Hepatocyte (in vitro differentiated cells): ENCODE measurements at regions not wholly inside any gene's neighbourhood (a gene's known extent, or its start where the extent isn't known, plus 50 kb on each side); places are given as distances from the start of the nearest gene placed in this dataset.

ENCODE experiments used
- DNase-seq: peaks from one replicate; pipeline ENCODE4 v3.0.0-alpha.2; 2016; ENCODE audit warnings: low spot score
- H2AFZ ChIP-seq: fragments of 200-600 bp; sonication (generic); 2 replicates; pipeline ENCODE4 v1.6.0; 2016; ENCODE audit warnings: antibody characterized with exemption, mild to moderate bottlenecking
- H3K27ac ChIP-seq: fragments of 200-600 bp; sonication (generic); 2 replicates; pipeline ENCODE4 v1.5.1; 2016; ENCODE audit warnings: mild to moderate bottlenecking
- H3K27me3 ChIP-seq: fragments of 200-600 bp; sonication (generic); 2 replicates; pipeline ENCODE4 v1.6.1; 2016
- H3K36me3 ChIP-seq: fragments of 200-600 bp; sonication (generic); replicated peaks from 2 replicates; pipeline ENCODE4 v1.5.1; 2016; ENCODE audit warnings: low read depth; ENCODE audit not compliant: insufficient read depth
- H3K4me1 ChIP-seq: fragments of 200-600 bp; sonication (generic); 2 replicates; pipeline ENCODE4 v1.5.1; 2016; ENCODE audit warnings: mild to moderate bottlenecking, moderate library complexity; ENCODE audit not compliant: insufficient read depth
- H3K4me2 ChIP-seq: fragments of 200-600 bp; sonication (generic); 2 replicates; pipeline ENCODE4 v1.6.0; 2016
- H3K4me3 ChIP-seq: fragments of 200-600 bp; sonication (generic); 2 replicates; pipeline ENCODE4 v1.5.1; 2016; ENCODE audit warnings: mild to moderate bottlenecking
- H3K79me2 ChIP-seq: fragments of 200-600 bp; sonication (generic); 2 replicates; pipeline ENCODE4 v1.6.0; 2017; ENCODE audit warnings: mild to moderate bottlenecking
- H3K9me2 ChIP-seq: fragments of 200-600 bp; sonication (generic); replicated peaks from 2 replicates; pipeline ENCODE4 v1.6.0; 2017; ENCODE audit warnings: mild to moderate bottlenecking; ENCODE audit not compliant: insufficient read depth
- H3K9me3 ChIP-seq: fragments of 200-600 bp; sonication (generic); 2 replicates; pipeline ENCODE4 v1.5.1; 2016; ENCODE audit warnings: low read depth, mild to moderate bottlenecking
- H4K20me1 ChIP-seq: fragments of 200-600 bp; sonication (generic); 2 replicates; pipeline ENCODE4 v1.6.0; 2016; ENCODE audit warnings: mild to moderate bottlenecking; ENCODE audit not compliant: insufficient read depth, poor library complexity, severe bottlenecking
- CTCF ChIP-seq: fragments of 200-600 bp; sonication (generic); IDR thresholded peaks from 2 replicates; pipeline ENCODE4 v1.5.1; 2016; ENCODE audit warnings: antibody characterized with exemption, mild to moderate bottlenecking; ENCODE audit not compliant: poor library complexity
- EZH2 ChIP-seq: fragments of 200-600 bp; sonication (generic); IDR thresholded peaks from 2 replicates; pipeline ENCODE4 v1.6.1; 2016; ENCODE audit warnings: antibody characterized with exemption, mild to moderate bottlenecking, borderline replicate concordance
- EZH2phosphoT487 ChIP-seq: fragments of 200-600 bp; sonication (generic); IDR thresholded peaks from one replicate; pipeline ENCODE4 v1.6.1; 2018; ENCODE audit warnings: antibody characterized with exemption, mild to moderate bottlenecking, low read depth, moderate library complexity; ENCODE audit not compliant: unreplicated experiment, severe bottlenecking
- WGBS: methylation state at CpG from one replicate; pipeline ENCODE4 v1.1.6; 2016; ENCODE audit warnings: low lambda C conversion rate; ENCODE audit errors: missing lambda C conversion rate; 5-methylcytosine and 5-hydroxymethylcytosine counted together

GRCh38 chr3:120544361-120544760 is 51.8 kb upstream of the NDUFB4 start:
- no peak for DNase-seq
- Histone ChIP-seq H3K9me3 (peaks cover 7% of the 10 kb centered on the region), H3K4me3 (no peak overlapping the region), H3K4me1 (no peaks in the 10 kb centered on the region), H2AFZ (no peak overlapping the region), H3K9me2 (no peaks in the 10 kb centered on the region), H4K20me1 (no peaks in the 10 kb centered on the region), H3K4me2 (no peak overlapping the region), H3K36me3 (no peaks in the 10 kb centered on the region), H3K79me2 (no peaks in the 10 kb centered on the region), H3K27ac (no peak overlapping the region), H3K27me3 (no peaks in the 10 kb centered on the region)
- TF ChIP-seq EZH2 (no peak), CTCF (no peak), EZH2phosphoT487 (no peak)
- 89% methylated on average over 2 of the region's 2 CpGs for WGBS

GRCh38 chr3:120536642-120537041 is 59.5 kb upstream of the NDUFB4 start:
- H3K27ac ChIP-seq = no peak overlapping the region
- H3K9me2 ChIP-seq = no peaks in the 10 kb centered on the region
- WGBS = 87% methylated on average over 3 of the region's 3 CpGs
- H3K36me3 ChIP-seq = no peaks in the 10 kb centered on the region
- peaks cover 3% of the 10 kb centered on the region for H3K9me3 ChIP-seq
- no peaks in the 10 kb centered on the region for H3K79me2 ChIP-seq
- H2AFZ ChIP-seq = no peak overlapping the region
- no peak for DNase-seq
- TF ChIP-seq CTCF (no peak), EZH2 (no peak), EZH2phosphoT487 (no peak)
- H3K4me1 ChIP-seq = no peaks in the 10 kb centered on the region
- no peak overlapping the region for H3K4me2 ChIP-seq
- H4K20me1 ChIP-seq = no peaks in the 10 kb centered on the region
- no peak overlapping the region for H3K4me3 ChIP-seq
- no peaks in the 10 kb centered on the region for H3K27me3 ChIP-seq

- TF ChIP-seq EZH2phosphoT487 (no peak), EZH2 (no peak), CTCF (no peak)
- no peak for DNase-seq
Observed at GRCh38 chr3:120532969-120533368, 63.2 kb upstream of the NDUFB4 start.

GRCh38 chr3:120528163-120528562 is 68.0 kb upstream of the NDUFB4 start:
- Histone ChIP-seq H4K20me1 (no peaks in the 10 kb centered on the region), H3K4me2 (no peak overlapping the region), H3K27ac (no peak overlapping the region), H3K4me3 (no peak overlapping the region), H3K4me1 (no peaks in the 10 kb centered on the region), H3K27me3 (no peaks in the 10 kb centered on the region), H3K36me3 (no peaks in the 10 kb centered on the region), H3K9me3 (no peaks in the 10 kb centered on the region), H3K79me2 (no peaks in the 10 kb centered on the region), H2AFZ (no peak overlapping the region), H3K9me2 (no peaks in the 10 kb centered on the region)
- no peak for DNase-seq
- WGBS = 78% methylated on average over 6 of the region's 6 CpGs
- TF ChIP-seq CTCF (no peak), EZH2 (no peak), EZH2phosphoT487 (no peak)

More at GRCh38 chr3:120532969-120533368, 63.2 kb upstream of the NDUFB4 start:
- H3K27me3 ChIP-seq = no peaks in the 10 kb centered on the region
- H4K20me1 ChIP-seq = no peaks in the 10 kb centered on the region
- 87% methylated on average over 2 of the region's 2 CpGs for WGBS
- no peak overlapping the region for H3K4me2 ChIP-seq
- no peaks in the 10 kb centered on the region for H3K9me3 ChIP-seq
- no peak overlapping the region for H3K4me3 ChIP-seq
- no peak overlapping the region for H2AFZ ChIP-seq
- no peaks in the 10 kb centered on the region for H3K36me3 ChIP-seq
- no peaks in the 10 kb centered on the region for H3K4me1 ChIP-seq
- no peak overlapping the region for H3K27ac ChIP-seq
- no peaks in the 10 kb centered on the region for H3K79me2 ChIP-seq
- H3K9me2 ChIP-seq = no peaks in the 10 kb centered on the region
